ENCODE measurements at regions not wholly inside any gene's neighbourhood (a gene's known extent, or its start where the extent isn't known, plus 50 kb on each side); places are given as distances from the start of the nearest gene placed in this dataset.
"Not testable (repeated sequence)": the region's sequence is repeated elsewhere in the genome, so short reads cannot be mapped to it uniquely, and the experiment has no call there.

GRCh38 chr18:77344786-77345500 lies 95.3 kb downstream of the GALR1 start:
- intact Hi-C loops (cut with DNase I): no loop called here
- 86 to 91% methylated on average over 11 of the region's 11 CpGs for WGBS, 2 donors
- TF ChIP-seq POLR2A (IDR thresholded peaks at IDR 0.05) (no peak), EP300 (IDR thresholded peaks at IDR 0.05) (no peak), CTCF (IDR thresholded peaks at IDR 0.05) (no peak), POLR2AphosphoS5 (IDR thresholded peaks at IDR 0.05) (no peak)
- Histone ChIP-seq H3K4me1 (no peaks in the 10 kb centered on the region), H3K27me3 (no peaks in the 10 kb centered on the region), H3K36me3 (no peaks in the 10 kb centered on the region), H3K27ac (no peak overlapping the region), H3K9me3 (no peaks in the 10 kb centered on the region), H3K4me3 (no peak overlapping the region)
- no peak for DNase-seq

DNA sequence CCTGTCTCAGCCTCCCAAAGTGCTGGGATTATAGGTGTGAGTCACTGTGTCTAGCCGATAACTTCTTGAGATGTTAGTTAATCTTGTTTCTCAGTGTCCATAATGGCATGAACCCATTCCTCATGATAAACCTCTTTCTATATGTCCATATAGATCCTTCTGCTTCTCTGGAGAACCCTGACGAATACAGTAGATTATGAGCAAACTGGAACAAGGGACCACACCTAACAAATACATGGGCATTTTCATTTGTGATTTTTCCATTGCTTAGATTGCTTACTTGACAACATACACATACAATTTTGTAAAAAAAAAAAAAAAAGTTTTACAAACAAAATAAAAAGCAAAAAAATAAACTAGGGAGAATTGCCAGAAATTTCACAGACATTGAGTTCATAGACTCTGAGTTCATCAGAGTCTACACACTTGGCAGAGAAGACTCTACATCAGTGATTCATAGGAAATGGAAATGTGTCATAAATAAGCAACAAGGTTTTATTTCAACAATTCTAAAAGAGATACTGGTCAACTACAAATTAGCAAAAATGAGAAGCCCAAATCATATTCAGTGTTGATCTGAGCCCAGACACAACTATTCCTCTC lies 96.7 kb downstream of the GALR1 start:
- intact Hi-C loops (cut with DNase I): no loop called here
- no peaks in the 10 kb centered on the region for H3K27me3 ChIP-seq

DNA sequence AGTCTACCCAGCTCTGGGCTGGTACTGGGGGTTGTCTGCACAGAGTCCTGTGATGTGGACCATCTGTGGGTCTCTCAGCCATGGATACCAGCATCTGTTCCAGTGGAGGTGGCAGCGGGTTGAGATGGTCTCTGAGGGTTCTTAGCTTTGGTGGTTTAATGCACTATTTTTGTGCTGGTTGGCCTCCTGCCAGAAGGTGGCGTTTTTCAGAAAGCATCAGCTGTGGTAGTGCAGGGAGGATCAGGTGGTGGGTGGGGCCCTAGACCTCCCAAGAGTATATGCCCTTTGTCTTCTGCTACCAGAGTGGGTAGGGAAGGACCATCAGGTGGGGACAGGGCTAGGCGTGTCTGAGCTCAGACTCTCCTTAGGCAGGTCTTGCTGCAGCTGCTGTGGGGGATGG lies 103.7 kb downstream of the GALR1 start:
- DNase-seq; H3K4me3 ChIP-seq; H3K4me1 ChIP-seq; intact Hi-C loops (cut with DNase I); H3K27ac ChIP-seq; H3K9me3 ChIP-seq; H3K36me3 ChIP-seq; H3K27me3 ChIP-seq: not testable (repeated sequence)
- 51 to 69% methylated on average over 3 of the region's 3 CpGs for WGBS, 2 donors

More for the DNA sequence above, 96.7 kb downstream of the GALR1 start:
- WGBS, 2 donors: 83 to 91% methylated on average over 2 of the region's 2 CpGs
- no peaks in the 10 kb centered on the region for H3K4me1 ChIP-seq
- no peaks in the 10 kb centered on the region for H3K9me3 ChIP-seq
- H3K36me3 ChIP-seq: no peaks in the 10 kb centered on the region
- no peak for TF ChIP-seq EP300 (IDR thresholded peaks at IDR 0.05)
- H3K4me3 ChIP-seq: no peak overlapping the region
- DNase-seq: no peak
- no peak overlapping the region for H3K27ac ChIP-seq

DNA sequence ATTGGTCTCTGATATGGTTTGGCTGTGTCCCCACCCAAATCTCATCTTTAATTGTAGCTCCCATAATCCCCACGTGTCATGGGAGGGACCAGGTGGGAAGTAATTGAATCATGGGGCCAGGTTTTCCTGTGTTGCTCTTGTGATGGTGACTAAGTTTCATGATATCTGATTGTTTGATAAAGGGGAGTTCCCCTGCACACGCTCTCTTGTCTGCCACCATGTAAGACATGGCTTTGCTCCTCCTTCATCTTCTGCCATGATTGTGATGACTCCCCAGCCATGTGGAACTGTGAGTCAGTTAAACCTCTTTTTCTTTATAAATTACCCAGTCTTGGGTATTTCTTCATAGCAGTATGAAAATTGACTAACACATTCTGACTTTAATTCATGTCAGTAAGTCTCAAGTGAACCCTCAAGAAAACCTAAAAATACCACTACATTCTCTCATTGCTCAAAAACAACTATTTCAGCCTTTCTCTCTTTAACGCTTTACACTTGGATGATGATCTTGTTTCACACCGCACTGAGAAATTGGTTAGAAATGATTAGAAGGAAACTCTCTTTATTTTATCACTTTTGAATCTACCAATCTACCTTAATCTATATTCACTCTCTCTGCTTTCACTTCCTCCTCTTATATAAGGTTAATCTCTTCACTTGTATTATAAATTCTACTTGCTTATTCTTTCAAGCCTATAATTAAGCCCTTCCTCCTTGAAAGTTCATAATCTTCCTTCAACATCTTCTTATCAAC lies 110.1 kb downstream of the GALR1 start:
- no peak overlapping the region for H3K27ac ChIP-seq
- no peaks in the 10 kb centered on the region for H3K4me1 ChIP-seq
- WGBS, 2 donors: 71 to 79% methylated on average over 4 of the region's 4 CpGs
- H3K9me3 ChIP-seq: no peaks in the 10 kb centered on the region
- no peaks in the 10 kb centered on the region for H3K27me3 ChIP-seq
- H3K4me3 ChIP-seq: no peak overlapping the region
- TF ChIP-seq POLR2AphosphoS5 (IDR thresholded peaks at IDR 0.05) (no peak), POLR2A (IDR thresholded peaks at IDR 0.05) (no peak), CTCF (IDR thresholded peaks at IDR 0.05) (no peak), EP300 (IDR thresholded peaks at IDR 0.05) (no peak)
- no peak for DNase-seq
- no peaks in the 10 kb centered on the region for H3K36me3 ChIP-seq
- intact Hi-C loops (cut with DNase I): no loop called here

DNA sequence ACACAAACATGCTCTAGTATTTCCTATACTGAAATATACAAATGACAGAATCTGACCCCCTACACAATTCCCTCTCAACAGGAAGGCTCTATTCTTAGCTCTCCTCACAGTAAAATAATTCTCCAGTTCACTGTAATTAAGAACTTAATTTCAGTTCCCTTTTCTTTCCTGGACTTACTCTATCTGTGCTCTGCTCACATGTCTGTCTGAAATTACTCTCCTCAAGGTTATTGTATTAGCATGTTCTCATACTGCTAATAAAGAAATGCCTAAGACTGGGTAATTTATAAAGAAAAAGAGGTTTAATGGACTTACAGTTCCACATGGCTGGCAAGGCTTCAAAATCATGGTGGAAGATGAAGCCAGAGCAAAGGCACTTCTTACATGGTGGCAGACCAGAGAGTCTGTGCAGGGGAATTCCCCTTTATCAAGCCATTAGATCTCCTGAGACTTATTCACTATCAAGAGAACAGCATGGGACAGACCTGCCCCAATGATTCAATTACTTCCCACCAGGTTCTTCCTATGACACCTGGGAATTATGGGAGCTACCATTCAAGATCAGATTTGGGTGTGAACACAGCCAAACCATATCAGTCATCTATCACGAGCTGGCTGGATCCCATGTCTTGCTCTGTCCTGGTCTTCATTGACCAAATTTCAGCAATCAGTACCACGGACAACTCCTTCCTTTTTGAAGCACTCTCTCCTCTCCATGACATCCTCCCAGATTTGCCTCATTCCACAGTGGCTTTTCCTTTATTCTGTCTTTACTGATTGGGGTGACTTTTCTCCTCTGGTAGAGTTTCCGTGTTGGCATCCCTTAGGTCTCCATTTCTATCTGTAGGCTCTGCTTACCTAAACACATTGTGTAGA lies 110.9 kb downstream of the GALR1 start:
- Histone ChIP-seq H3K9me3 (no peaks in the 10 kb centered on the region), H3K36me3 (no peaks in the 10 kb centered on the region), H3K4me1 (no peaks in the 10 kb centered on the region), H3K27ac (no peak overlapping the region), H3K4me3 (no peak overlapping the region), H3K27me3 (no peaks in the 10 kb centered on the region)
- TF ChIP-seq POLR2AphosphoS5 (IDR thresholded peaks at IDR 0.05) (no peak), CTCF (IDR thresholded peaks at IDR 0.05) (no peak)
- 63 to 65% methylated on average over 3 of the region's 3 CpGs for WGBS, 2 donors
- no peak for DNase-seq
- intact Hi-C loops (cut with DNase I): no loop called here

Measured in sigmoid colon (tissue), 6 donors.